SKM-1 treated with dmso at 0.1 percent for 144 hours (cell line): ENCODE measurements at regions not wholly inside any gene's neighbourhood (a gene's known extent, or its start where the extent isn't known, plus 50 kb on each side); places are given as distances from the start of the nearest gene placed in this dataset.
"Not testable (repeated sequence)": the region's sequence is repeated elsewhere in the genome, so short reads cannot be mapped to it uniquely, and the experiment has no call there.

ENCODE experiments used
- DNase-seq: peaks from one replicate; lab custom pipeline; 2025; ENCODE audit not compliant: unreplicated experiment; lab: John Stamatoyannopoulos, UW

GRCh38 chr16:49939495-49939894, 83.6 kb upstream of the ZNF423 start:
- DNase-seq, result no peak

- DNase-seq, result no peak
These were observed 84.4 kb upstream of the CNEP1R1 start for GRCh38 chr16:49940464-49941224.

- no peak for DNase-seq
These were observed 80.8 kb upstream of the CNEP1R1 start for GRCh38 chr16:49944221-49944620.

GRCh38 chr16:49947907-49948678, 76.9 kb upstream of the CNEP1R1 start:
- DNase-seq, result no peak

- DNase-seq, result no peak
These were observed 73.3 kb upstream of the CNEP1R1 start for GRCh38 chr16:49951574-49952195.

- DNase-seq, result no peak
These were observed 72.6 kb upstream of the CNEP1R1 start for GRCh38 chr16:49952386-49952785.

- DNase-seq, result no peak
These were observed 71.9 kb upstream of the CNEP1R1 start for GRCh38 chr16:49953090-49953489.

GRCh38 chr16:49955858-49956257, 69.2 kb upstream of the CNEP1R1 start:
- DNase-seq, result no peak

- no peak for DNase-seq
These were observed 68.1 kb upstream of the CNEP1R1 start for GRCh38 chr16:49956915-49957314.

- DNase-seq, result no peak
These were observed 66.6 kb upstream of the CNEP1R1 start for GRCh38 chr16:49958448-49958847.

GRCh38 chr16:49959552-49960277, 65.3 kb upstream of the CNEP1R1 start:
- no peak for DNase-seq

GRCh38 chr16:49961089-49961488, 63.9 kb upstream of the CNEP1R1 start:
- DNase-seq, result no peak

GRCh38 chr16:49962566-49962965, 62.5 kb upstream of the CNEP1R1 start:
- not testable (repeated sequence) for DNase-seq

GRCh38 chr16:49964316-49964715, 60.7 kb upstream of the CNEP1R1 start:
- no peak for DNase-seq

GRCh38 chr16:49964973-49965372, 60.1 kb upstream of the CNEP1R1 start:
- DNase-seq, result no peak

- no peak for DNase-seq
These were observed 57.9 kb upstream of the CNEP1R1 start for GRCh38 chr16:49967012-49967559.

GRCh38 chr16:49969091-49970030, 55.7 kb upstream of the CNEP1R1 start:
- DNase-seq, result no peak

GRCh38 chr16:49970797-49971431, 54.1 kb upstream of the CNEP1R1 start:
- DNase-seq, result no peak

GRCh38 chr16:49972280-49972679, 52.7 kb upstream of the CNEP1R1 start:
- DNase-seq, result no peak
